Spleen (tissue), 11 donors: ENCODE measurements at regions not wholly inside any gene's neighbourhood (a gene's known extent, or its start where the extent isn't known, plus 50 kb on each side); places are given as distances from the start of the nearest gene placed in this dataset.

Source experiments
- DNase-seq: peaks from one replicate; pipeline ENCODE4 v3.0.0-alpha.2; 2020
- H3K27ac ChIP-seq, 8 donors: fragments of 200-600 bp; sonication (generic) in 7 of 8; 1 replicate in 4 of 8; 2 replicates in 4 of 8; pipeline versions ENCODE4 v1.5.0 to v1.8.0; 2016 to 2021; ENCODE audit warnings: inconsistent platforms in 4 of 8, mild to moderate bottlenecking in 4 of 8, moderate library complexity in 1 of 8
- H3K27me3 ChIP-seq, 7 donors: fragments of 200-600 bp; sonication (generic) in 6 of 7; replicated peaks in 1 of 7; 1 replicate in 4 of 7; 2 replicates in 3 of 7; pipeline versions ENCODE4 v1.5.0 to v1.8.0; 2016 to 2021; ENCODE audit warnings: inconsistent platforms in 3 of 7, mild to moderate bottlenecking in 1 of 7
- H3K36me3 ChIP-seq, 6 donors: fragments of 200-600 bp; sonication (generic) in 5 of 6; 1 replicate in 4 of 6; 2 replicates in 2 of 6; pipeline versions ENCODE4 v1.5.0 to v1.8.0; 2016 to 2021; ENCODE audit warnings: inconsistent platforms in 2 of 6
- H3K4me1 ChIP-seq, 6 donors: fragments of 200-600 bp; sonication (generic) in 5 of 6; 1 replicate in 3 of 6; 2 replicates in 3 of 6; pipeline versions ENCODE4 v1.5.0 to v1.8.0; 2016 to 2021; ENCODE audit warnings: inconsistent platforms in 3 of 6
- H3K4me3 ChIP-seq, 8 donors: fragments of 200-600 bp; sonication (generic) in 7 of 8; 1 replicate in 4 of 8; 2 replicates in 4 of 8; pipeline versions ENCODE4 v1.5.0 to v1.8.0; 2016 to 2021; ENCODE audit warnings: inconsistent platforms in 4 of 8, mild to moderate bottlenecking in 4 of 8, moderate library complexity in 2 of 8
- H3K9me3 ChIP-seq, 8 donors: fragments of 200-600 bp; sonication (generic) in 7 of 8; 1 replicate in 4 of 8; 2 replicates in 4 of 8; pipeline versions ENCODE4 v1.5.0 to v1.8.0; 2016 to 2021; ENCODE audit warnings: inconsistent platforms in 4 of 8
- CTCF ChIP-seq, 11 experiments: fragments of 200-600 bp in 7 of 11; fragments of 450-650 bp in 4 of 11; sonication (generic) in 4 of 11; IDR thresholded peaks in 8 of 11; conservative IDR thresholded peaks in 3 of 11; 1 replicate in 7 of 11; 2 replicates in 4 of 11; pipeline versions ENCODE4 v1.4.0 to v1.8.0; 2016 to 2021; ENCODE audit warnings: antibody characterized with exemption in 11 of 11, inconsistent platforms in 4 of 11, mild to moderate bottlenecking in 1 of 11
- POLR2A ChIP-seq, 3 donors: fragments of 450-650 bp; IDR thresholded peaks; one replicate each; pipeline ENCODE4 v1.5.1; 2017; ENCODE audit warnings: antibody characterized with exemption in 3 of 3, mild to moderate bottlenecking in 1 of 3
- POLR2AphosphoS5 ChIP-seq, 3 donors: sonication (generic); formaldehyde crosslinking; IDR thresholded peaks; one replicate each; pipeline ENCODE4 v1.5.1; 2017; ENCODE audit warnings: antibody characterized with exemption in 3 of 3
- WGBS, 5 donors: extraction: QIAGEN DNeasy Blood & Tissue Kit in 3 of 5; methylation state at CpG; one replicate each; pipeline versions ENCODE4 v1.1.5 to v1.1.7; 2013 to 2018; 5-methylcytosine and 5-hydroxymethylcytosine counted together
- intact Hi-C: fragments of 100-400 bp; cut with DNase I; formaldehyde crosslinking; loops from one replicate; pipeline ENCODE4 v1.15.0; 2023; ENCODE audit warnings: low total_unique reads
- donor health status: healthy with polysubstance abuse.
- donor health status: DM: no; HTN: no; CAD: no; lungs with moderate emphysema.
- donor health status: DM: no; HTN: no; CAD: no.
- donor health status: Bipolar disorder and iron deficiency.
- donor health status: healthy.
- donor health status: DM: no; HTN: no; CAD: no.
- donor health status: DM: yes; HTN: yes; CAD: no.

GRCh38 chr5:73282923-73283322, 109.9 kb downstream of the TMEM174 start:
- no peaks in the 10 kb centered on the region for H3K36me3 ChIP-seq
- H3K9me3 ChIP-seq, result peaks cover 0 to 10% (median 7%) of the 10 kb centered on the region in 8 donors
- no peak overlapping the region for H3K27ac ChIP-seq
- intact Hi-C loops, result no loop called here
- H3K4me1 ChIP-seq, result no peaks in the 10 kb centered on the region
- peaks cover 0 to 37% (median 0%) of the 10 kb centered on the region in 7 donors for H3K27me3 ChIP-seq
- DNase-seq, result no peak
- no peak overlapping the region for H3K4me3 ChIP-seq
- TF ChIP-seq POLR2A (IDR thresholded peaks at IDR 0.05) (no peak), POLR2AphosphoS5 (IDR thresholded peaks at IDR 0.05) (no peak), CTCF (IDR thresholded peaks at IDR 0.05 in 8 of 11, conservative IDR thresholded peaks at IDR 0.05 in 3 of 11) (no peak)

- WGBS, 5 donors, result 60 to 71% (median 64%) methylated on average over 7 of the region's 7 CpGs
- intact Hi-C loops, result no loop called here
These were observed 109.4 kb downstream of the TMEM174 start for GRCh38 chr5:73282383-73282782.

GRCh38 chr5:73280821-73281746, 108.1 kb downstream of the TMEM174 start:
- 44 to 53% (median 48%) methylated on average over 20 of the region's 20 CpGs for WGBS, 5 donors
- Histone ChIP-seq H3K27ac (no peak overlapping the region), H3K4me3 (no peak overlapping the region), H3K27me3 (peaks cover 0 to 43% (median 0%) of the 10 kb centered on the region in 7 donors), H3K36me3 (no peaks in the 10 kb centered on the region), H3K4me1 (no peaks in the 10 kb centered on the region), H3K9me3 (no peaks in the 10 kb centered on the region)
- no peak for DNase-seq
- no peak for TF ChIP-seq POLR2AphosphoS5 (IDR thresholded peaks at IDR 0.05)
- TF ChIP-seq CTCF (IDR thresholded peaks at IDR 0.05 in 8 of 11, conservative IDR thresholded peaks at IDR 0.05 in 3 of 11), result no peak
- TF ChIP-seq POLR2A (IDR thresholded peaks at IDR 0.05), result no peak
- intact Hi-C loops, result no loop called here

More at GRCh38 chr5:73282383-73282782, 109.4 kb downstream of the TMEM174 start:
- DNase-seq, result no peak
- no peak overlapping the region for H3K27ac ChIP-seq
- peaks cover 0 to 7% (median 4%) of the 10 kb centered on the region in 8 donors for H3K9me3 ChIP-seq
- no peak for TF ChIP-seq CTCF (IDR thresholded peaks at IDR 0.05 in 8 of 11, conservative IDR thresholded peaks at IDR 0.05 in 3 of 11)
- TF ChIP-seq POLR2A (IDR thresholded peaks at IDR 0.05), result no peak
- TF ChIP-seq POLR2AphosphoS5 (IDR thresholded peaks at IDR 0.05), result no peak
- peaks cover 0 to 41% (median 0%) of the 10 kb centered on the region in 7 donors for H3K27me3 ChIP-seq
- H3K36me3 ChIP-seq, result no peaks in the 10 kb centered on the region
- no peak overlapping the region for H3K4me3 ChIP-seq
- H3K4me1 ChIP-seq, result no peaks in the 10 kb centered on the region

- 67 to 87% (median 73%) methylated on average over 2 of the region's 2 CpGs for WGBS, 5 donors
- H3K27ac ChIP-seq, result no peak overlapping the region
- DNase-seq, result no peak
These were observed 107.4 kb downstream of the TMEM174 start for GRCh38 chr5:73280386-73280785.

More at GRCh38 chr5:73280386-73280785, 107.4 kb downstream of the TMEM174 start:
- TF ChIP-seq CTCF (IDR thresholded peaks at IDR 0.05 in 8 of 11, conservative IDR thresholded peaks at IDR 0.05 in 3 of 11) (no peak), POLR2AphosphoS5 (IDR thresholded peaks at IDR 0.05) (no peak), POLR2A (IDR thresholded peaks at IDR 0.05) (no peak)
- Histone ChIP-seq H3K36me3 (no peaks in the 10 kb centered on the region), H3K27me3 (peaks cover 0 to 43% (median 0%) of the 10 kb centered on the region in 7 donors), H3K9me3 (no peaks in the 10 kb centered on the region), H3K4me1 (no peaks in the 10 kb centered on the region), H3K4me3 (no peak overlapping the region)
- intact Hi-C loops, result no loop called here
